Stomach (tissue), 8 donors: ENCODE measurements at regions not wholly inside any gene's neighbourhood (a gene's known extent, or its start where the extent isn't known, plus 50 kb on each side); places are given as distances from the start of the nearest gene placed in this dataset.

Source experiments
- DNase-seq, 2 donors: peaks; one replicate each; pipeline versions ENCODE4 v3.0.0 to v3.0.0-alpha.2; 2013 to 2019
- H3K27ac ChIP-seq, 5 donors: fragments of 200-600 bp in 4 of 5; sonication (generic) in 4 of 5; one replicate each; pipeline ENCODE4 v1.5.1; 2013 to 2019; ENCODE audit warnings: mild to moderate bottlenecking in 1 of 5, moderate library complexity in 1 of 5
- H3K27me3 ChIP-seq, 3 donors: fragments of 200-600 bp; sonication (generic); one replicate each; pipeline ENCODE4 v1.5.1; 2017 to 2019; ENCODE audit warnings: mixed run types in 1 of 3
- H3K36me3 ChIP-seq, 4 donors: fragments of 200-600 bp; sonication (generic); 1 replicate in 3 of 4; 2 replicates in 1 of 4; pipeline ENCODE4 v1.5.1; 2016 to 2019
- H3K4me1 ChIP-seq, 4 donors: fragments of 200-600 bp; sonication (generic); one replicate each; pipeline ENCODE4 v1.5.1; 2016 to 2019
- H3K4me3 ChIP-seq, 4 donors: fragments of 200-600 bp; sonication (generic) in 3 of 4; one replicate each; pipeline ENCODE4 v1.5.1; 2016 to 2019; ENCODE audit warnings: mild to moderate bottlenecking in 1 of 4
- H3K9me3 ChIP-seq, 4 donors: fragments of 200-600 bp; sonication (generic); one replicate each; pipeline ENCODE4 v1.5.1; 2016 to 2019
- CTCF ChIP-seq, 7 experiments: fragments of 450-650 bp in 4 of 7; fragments of 200-600 bp in 3 of 7; sonication (generic) in 3 of 7; IDR thresholded peaks; one replicate each; pipeline ENCODE4 v1.5.1; 2016 to 2019; ENCODE audit warnings: antibody characterized with exemption in 7 of 7, control low read depth in 2 of 7, mild to moderate bottlenecking in 1 of 7
- EP300 ChIP-seq: sonication (generic); formaldehyde crosslinking; IDR thresholded peaks from one replicate; pipeline ENCODE4 v1.6.1; 2017; ENCODE audit warnings: antibody characterized with exemption
- POLR2A ChIP-seq, 4 donors: fragments of 450-650 bp; IDR thresholded peaks; one replicate each; pipeline ENCODE4 v1.6.1; 2016; ENCODE audit warnings: antibody characterized with exemption in 4 of 4, control low read depth in 2 of 4, mild to moderate bottlenecking in 1 of 4, moderate library complexity in 1 of 4
- POLR2AphosphoS5 ChIP-seq, 3 donors: sonication (generic); formaldehyde crosslinking; IDR thresholded peaks; one replicate each; pipeline ENCODE4 v1.6.1; 2016; ENCODE audit warnings: antibody characterized with exemption in 3 of 3
- WGBS, 5 donors: extraction: QIAGEN DNeasy Blood & Tissue Kit in 3 of 5; methylation state at CpG; one replicate each; pipeline versions ENCODE4 v1.1.5 to v1.1.7; 2013 to 2018; 5-methylcytosine and 5-hydroxymethylcytosine counted together
- intact Hi-C: fragments of 100-400 bp; cut with DNase I; formaldehyde crosslinking; loops from one replicate; pipeline ENCODE4 v1.15.1; 2023; ENCODE audit warnings: low total_unique reads
- donor health status: healthy with polysubstance abuse.
- donor health status: Bipolar disorder and iron deficiency.
- donor health status: healthy.

DNA sequence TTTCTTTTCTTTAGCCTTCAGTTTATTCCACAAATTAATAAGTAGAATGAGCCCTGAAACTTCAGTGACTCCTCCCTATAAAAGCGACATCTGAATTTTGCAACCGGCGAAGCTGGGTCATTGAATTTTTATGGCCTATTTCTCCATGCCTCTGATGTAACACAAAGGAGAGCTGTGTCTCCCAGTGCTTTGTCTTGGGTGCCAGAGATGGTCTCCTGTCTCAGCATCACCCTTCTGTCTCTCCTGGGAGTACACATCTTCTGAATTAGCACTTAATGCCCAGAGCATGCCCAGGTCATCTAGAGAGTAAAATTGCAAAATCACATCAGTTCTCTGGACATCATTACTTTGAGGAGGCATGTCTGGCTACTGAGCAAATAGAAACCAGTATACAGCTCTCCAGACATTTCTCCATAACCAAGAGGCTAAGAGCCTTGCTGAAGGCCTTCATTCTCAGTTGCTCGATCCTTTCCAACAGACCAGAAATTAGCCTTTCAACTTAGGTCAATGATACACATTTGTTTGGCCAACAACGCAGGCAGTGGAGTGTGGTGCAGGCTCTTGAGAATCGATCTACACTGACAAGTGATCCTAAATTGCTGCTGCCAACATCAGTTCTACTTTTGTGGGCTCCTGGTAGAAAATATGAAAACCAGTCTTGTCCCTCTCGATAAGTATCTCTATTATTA lies 176.0 kb upstream of the FOXQ1 start:
- Histone ChIP-seq H3K9me3 (peaks cover 0 to 7% (median 0%) of the 10 kb centered on the region in 4 donors), H3K27ac (peak overlapping the region in 2 of 5 donors; percentile 7 to 43), H3K4me1 (peaks cover 0 to 20% (median 9%) of the 10 kb centered on the region in 4 donors), H3K36me3 (no peaks in the 10 kb centered on the region), H3K27me3 (no peaks in the 10 kb centered on the region), H3K4me3 (no peak overlapping the region)
- DNase-seq = no peak
- TF ChIP-seq CTCF (IDR thresholded peaks at IDR 0.05) (no peak), POLR2A (IDR thresholded peaks at IDR 0.05) (no peak), EP300 (no peak), POLR2AphosphoS5 (IDR thresholded peaks at IDR 0.05) (no peak)
- 75 to 89% (median 80%) methylated on average over 7 of the region's 7 CpGs for WGBS, 5 donors
- intact Hi-C loops = no loop called here

GRCh38 chr6:1131285-1132079 lies 180.4 kb upstream of the FOXQ1 start:
- intact Hi-C loops = no loop called here
- DNase-seq = peak in 1 of 2 donors; percentile 81
- TF ChIP-seq POLR2A (IDR thresholded peaks at IDR 0.05) (no peak), POLR2AphosphoS5 (IDR thresholded peaks at IDR 0.05) (peak in 1 of 3 donors; percentile 15), EP300 (no peak)
- Histone ChIP-seq H3K4me1 (peaks cover 0 to 13% (median 6%) of the 10 kb centered on the region in 4 donors), H3K36me3 (no peaks in the 10 kb centered on the region), H3K9me3 (no peaks in the 10 kb centered on the region), H3K27ac (no peak overlapping the region), H3K4me3 (no peak overlapping the region), H3K27me3 (no peaks in the 10 kb centered on the region)
- 39 to 47% (median 40%) methylated on average over 9 of the region's 9 CpGs for WGBS, 5 donors

GRCh38 chr6:1130709-1131108 lies 181.2 kb upstream of the FOXQ1 start:
- no peaks in the 10 kb centered on the region for H3K27me3 ChIP-seq
- no peak overlapping the region for H3K4me3 ChIP-seq
- intact Hi-C loops = no loop called here
- 84 to 91% (median 90%) methylated on average over 7 of the region's 7 CpGs for WGBS, 5 donors
- TF ChIP-seq POLR2AphosphoS5 (IDR thresholded peaks at IDR 0.05) = no peak
- no peak for TF ChIP-seq POLR2A (IDR thresholded peaks at IDR 0.05)
- TF ChIP-seq CTCF (IDR thresholded peaks at IDR 0.05) = no peak
- TF ChIP-seq EP300 = no peak
- no peaks in the 10 kb centered on the region for H3K36me3 ChIP-seq
- no peaks in the 10 kb centered on the region for H3K9me3 ChIP-seq
- H3K27ac ChIP-seq = no peak overlapping the region
- DNase-seq = no peak
- H3K4me1 ChIP-seq = peaks cover 0 to 11% (median 4%) of the 10 kb centered on the region in 4 donors

DNA sequence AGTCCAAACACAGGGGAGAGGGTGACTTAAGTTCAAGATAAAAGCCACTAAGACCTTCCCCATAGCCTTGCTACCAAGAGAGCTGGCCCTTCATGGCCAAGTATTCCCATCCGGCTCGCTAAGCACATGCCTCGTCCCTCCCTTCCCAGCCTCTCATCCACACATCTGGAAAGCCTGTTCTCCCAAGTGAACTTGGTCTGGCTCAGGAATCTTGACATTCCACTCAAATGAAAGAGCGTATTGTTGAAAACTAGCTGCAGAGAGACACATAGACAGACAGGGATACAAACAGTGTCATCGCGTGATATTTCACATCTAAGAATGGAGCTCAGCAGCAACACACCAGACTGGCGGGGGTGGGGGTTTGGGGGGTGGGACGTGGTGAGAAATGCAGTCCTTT lies 182.8 kb upstream of the FOXQ1 start:
- no peaks in the 10 kb centered on the region for H3K9me3 ChIP-seq
- intact Hi-C loops = no loop called here
- peak in 1 of 2 donors; percentile 39 for DNase-seq
- no peak overlapping the region for H3K4me3 ChIP-seq
- no peaks in the 10 kb centered on the region for H3K27me3 ChIP-seq
- H3K27ac ChIP-seq = no peak overlapping the region
- peaks cover 0 to 11% (median 4%) of the 10 kb centered on the region in 4 donors for H3K4me1 ChIP-seq
- TF ChIP-seq EP300 (no peak), POLR2AphosphoS5 (IDR thresholded peaks at IDR 0.05) (no peak), POLR2A (IDR thresholded peaks at IDR 0.05) (no peak), CTCF (IDR thresholded peaks at IDR 0.05) (no peak)
- 80 to 93% (median 84%) methylated on average over 8 of the region's 8 CpGs for WGBS, 5 donors
- H3K36me3 ChIP-seq = no peaks in the 10 kb centered on the region
